ENCODE measurements at regions not wholly inside any gene's neighbourhood (a gene's known extent, or its start where the extent isn't known, plus 50 kb on each side); places are given as distances from the start of the nearest gene placed in this dataset.

GRCh38 chr20:56736285-56736857 lies 107.3 kb downstream of the TFAP2C start:
- TF ChIP-seq POLR2A (IDR thresholded peaks at IDR 0.05): no peak
- no peak for TF ChIP-seq CTCF (IDR thresholded peaks at IDR 0.05)
